HK-2 (cell line): ENCODE measurements at regions not wholly inside any gene's neighbourhood (a gene's known extent, or its start where the extent isn't known, plus 50 kb on each side); places are given as distances from the start of the nearest gene placed in this dataset.
"Not testable (repeated sequence)": the region's sequence is repeated elsewhere in the genome, so short reads cannot be mapped to it uniquely, and the experiment has no call there.

Experiments
- DNase-seq: peaks from one replicate; pipeline ENCODE4 v3.0.0-alpha.2; 2018; ENCODE audit not compliant: unreplicated experiment

DNA sequence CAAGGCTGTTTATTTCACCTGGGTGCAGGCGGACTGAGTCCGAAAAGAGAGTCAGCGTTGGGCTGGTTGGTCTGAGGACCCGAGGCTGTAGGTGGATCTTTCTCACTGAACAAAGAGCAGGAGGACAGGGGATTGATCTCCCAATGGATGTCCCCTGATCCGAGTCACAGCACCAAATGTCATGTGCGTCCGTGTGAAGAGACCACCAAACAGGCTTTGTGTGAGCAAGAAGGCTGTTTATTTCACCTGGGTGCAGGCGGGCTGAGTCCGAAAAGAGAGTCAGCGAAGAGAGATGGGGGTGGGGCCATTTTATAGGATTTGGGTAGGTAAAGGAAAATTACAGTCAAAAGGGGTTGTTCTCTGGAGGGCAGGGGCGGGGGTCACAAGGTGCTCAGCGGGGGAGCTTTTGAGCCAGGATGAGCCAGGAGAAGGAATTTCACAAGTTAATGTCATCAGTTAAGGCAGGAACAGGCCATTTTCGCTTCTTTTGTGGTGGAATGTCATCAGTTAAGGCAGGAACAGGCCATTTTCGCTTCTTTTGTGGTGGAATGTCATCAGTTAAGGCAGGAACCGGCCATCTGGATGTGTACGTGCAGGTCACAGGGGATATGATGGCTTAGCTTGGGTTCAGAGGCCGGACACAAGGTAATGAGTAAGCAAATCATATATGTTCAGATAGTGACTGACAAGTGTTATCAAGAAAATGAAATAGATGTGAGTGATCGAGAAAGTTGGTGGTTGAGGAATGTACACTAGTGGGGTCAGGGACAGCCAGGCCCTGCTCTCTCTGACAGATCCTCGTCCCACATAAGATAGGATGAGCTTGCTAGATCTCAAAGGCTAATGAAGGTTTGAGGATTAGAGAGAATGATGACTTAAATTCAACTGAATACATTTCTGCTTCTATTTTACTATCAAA, 760.0 kb downstream of the KCNT2 start:
- DNase-seq, result not testable (repeated sequence)

DNA sequence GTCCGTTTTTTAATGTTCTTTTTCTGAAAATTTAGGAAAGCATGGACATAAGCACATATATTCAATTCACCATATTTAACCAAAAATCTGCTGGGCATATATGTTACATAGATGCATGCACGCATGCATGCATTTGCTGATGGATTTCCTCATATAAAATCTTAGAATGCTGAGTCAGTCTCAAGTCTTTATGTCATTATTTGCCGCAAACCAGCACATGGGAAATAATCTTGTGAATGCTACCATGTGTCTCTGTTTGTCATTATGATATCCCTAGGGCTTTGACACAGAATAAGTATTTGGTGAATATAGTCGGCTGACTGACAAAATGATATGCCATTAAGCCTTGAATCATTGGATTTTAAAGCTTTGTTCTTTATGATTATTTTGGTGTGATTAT, 776.5 kb downstream of the KCNT2 start:
- no peak for DNase-seq

DNA sequence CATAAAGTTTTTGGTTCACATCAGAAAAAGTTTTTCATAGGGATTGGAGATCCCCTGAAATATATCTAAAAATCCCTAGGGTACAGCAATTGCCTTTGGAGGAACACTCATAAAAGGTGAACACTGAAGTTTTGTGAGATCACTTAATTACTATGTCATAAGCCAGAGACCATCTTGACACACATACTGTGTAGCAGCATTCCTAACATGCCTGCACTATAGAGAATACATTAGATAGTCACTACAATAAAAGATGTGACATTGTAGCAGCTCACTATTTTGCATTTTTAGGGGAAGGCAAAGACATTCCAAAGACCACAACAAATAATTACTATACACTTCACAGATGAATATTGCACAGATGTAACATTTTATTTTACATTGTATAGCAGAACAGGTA, 779.9 kb downstream of the KCNT2 start:
- no peak for DNase-seq

DNA sequence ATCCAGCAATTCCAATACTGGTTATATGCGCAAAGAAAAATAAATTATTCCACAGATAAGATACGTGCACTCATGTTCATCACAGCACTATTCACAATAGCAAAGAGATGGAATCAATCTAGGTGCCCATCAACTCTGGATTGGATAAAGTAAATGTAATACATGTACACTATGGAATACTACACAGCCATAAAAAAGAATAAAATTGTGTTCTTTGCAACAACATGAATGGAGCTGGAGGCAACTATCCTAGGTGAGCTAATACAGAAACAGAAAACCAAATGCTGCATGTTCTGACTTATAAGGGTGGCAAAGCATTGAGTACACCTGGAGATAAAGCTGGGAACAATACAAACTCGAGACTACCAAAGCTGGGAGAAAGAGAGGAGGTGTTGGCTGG, 787.3 kb downstream of the KCNT2 start:
- no peak for DNase-seq

DNA sequence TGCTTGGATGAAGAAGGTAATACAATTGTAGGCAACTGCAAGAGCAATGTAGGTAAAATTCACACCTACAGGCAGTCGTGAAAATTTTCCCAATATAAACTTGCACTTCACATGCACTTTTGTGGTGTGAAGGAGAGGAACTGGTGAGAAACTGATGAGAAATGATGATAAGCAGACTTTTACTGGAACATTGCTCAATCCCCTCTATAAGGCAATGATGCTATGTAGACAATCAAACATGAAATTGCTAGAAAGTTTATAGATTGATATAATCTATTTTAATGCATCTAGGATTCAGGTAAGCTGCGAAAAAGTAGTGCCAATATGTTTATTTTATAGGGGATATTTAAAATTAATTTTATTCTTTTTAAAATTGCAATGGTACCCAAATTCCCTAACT, 802.2 kb downstream of the KCNT2 start:
- no peak for DNase-seq

DNA sequence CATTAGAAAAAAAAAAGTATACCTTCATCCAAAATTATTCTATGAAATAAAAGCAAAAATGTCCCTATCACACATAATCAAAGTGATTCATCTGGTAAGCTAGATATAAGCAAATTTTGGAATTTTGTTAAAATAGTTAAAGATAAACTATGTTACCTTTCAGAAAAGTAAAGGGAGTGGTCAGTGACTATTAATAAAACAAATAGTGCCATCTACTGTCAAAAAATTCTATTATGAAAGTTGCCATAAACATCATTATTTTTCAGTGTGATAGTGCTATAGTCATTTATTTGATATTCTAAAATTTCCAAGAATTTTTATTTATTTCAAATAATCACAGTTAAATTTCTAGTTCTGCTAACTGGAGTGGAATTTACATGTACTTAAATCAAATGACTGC, 803.7 kb downstream of the KCNT2 start:
- DNase-seq, result no peak

DNA sequence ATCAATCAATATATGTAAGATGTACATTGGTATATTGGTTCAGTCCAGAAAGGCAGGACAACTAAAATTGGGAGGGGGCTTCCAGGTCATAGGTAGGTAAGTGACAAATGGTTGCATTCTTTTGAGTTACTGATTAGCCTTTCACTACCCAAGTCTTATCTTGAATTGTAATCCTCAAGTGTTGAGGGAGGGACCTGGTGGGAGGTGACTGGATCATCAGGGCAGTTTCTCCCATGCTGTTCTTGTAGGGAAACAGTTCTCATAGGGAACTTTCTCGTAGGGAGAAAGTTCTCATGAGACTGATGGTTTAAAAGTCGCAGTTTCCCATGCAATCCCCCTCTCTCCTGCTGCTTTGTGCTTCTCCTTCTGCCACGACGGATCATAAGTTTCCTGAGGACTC, 809.2 kb downstream of the KCNT2 start:
- no peak for DNase-seq

DNA sequence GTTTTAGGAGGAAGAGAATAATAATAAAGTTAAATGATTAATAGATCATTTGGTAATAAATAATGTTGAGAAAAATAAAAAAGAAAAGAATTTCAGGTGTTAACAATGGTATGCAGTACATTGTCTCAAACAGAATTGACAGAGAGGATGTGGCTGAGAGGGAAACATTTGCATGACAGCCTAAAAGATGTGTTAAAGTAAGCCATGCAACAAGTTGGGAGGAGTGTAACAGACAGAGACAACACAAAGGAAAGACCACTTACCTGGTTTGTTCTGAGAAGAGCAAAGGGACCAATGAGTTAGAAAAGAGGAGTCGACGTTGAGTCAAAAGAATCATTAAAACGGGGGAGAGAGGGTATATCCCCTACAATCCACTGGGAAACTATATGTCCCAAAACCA, 814.0 kb downstream of the KCNT2 start:
- DNase-seq, result no peak

DNA sequence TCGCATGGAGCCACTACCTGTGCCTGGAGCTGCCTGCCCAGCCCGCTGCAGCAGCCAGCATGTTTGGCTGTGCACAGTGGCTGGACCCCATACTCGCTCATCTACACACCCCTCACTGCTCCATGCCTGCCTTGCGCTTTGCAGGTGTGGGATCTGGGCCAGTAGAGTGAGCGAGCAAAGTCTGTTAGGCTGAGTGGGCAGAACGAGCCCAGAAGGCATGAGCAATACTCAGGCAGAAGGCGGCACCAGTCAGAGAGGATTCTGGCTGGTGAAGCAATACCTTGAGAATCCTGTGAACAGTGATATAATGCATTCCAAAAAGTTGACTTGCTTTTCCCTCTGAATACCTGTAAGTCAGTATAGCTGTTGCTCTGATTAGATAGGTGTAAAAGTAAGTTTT, 816.4 kb downstream of the KCNT2 start:
- DNase-seq, result no peak

DNA sequence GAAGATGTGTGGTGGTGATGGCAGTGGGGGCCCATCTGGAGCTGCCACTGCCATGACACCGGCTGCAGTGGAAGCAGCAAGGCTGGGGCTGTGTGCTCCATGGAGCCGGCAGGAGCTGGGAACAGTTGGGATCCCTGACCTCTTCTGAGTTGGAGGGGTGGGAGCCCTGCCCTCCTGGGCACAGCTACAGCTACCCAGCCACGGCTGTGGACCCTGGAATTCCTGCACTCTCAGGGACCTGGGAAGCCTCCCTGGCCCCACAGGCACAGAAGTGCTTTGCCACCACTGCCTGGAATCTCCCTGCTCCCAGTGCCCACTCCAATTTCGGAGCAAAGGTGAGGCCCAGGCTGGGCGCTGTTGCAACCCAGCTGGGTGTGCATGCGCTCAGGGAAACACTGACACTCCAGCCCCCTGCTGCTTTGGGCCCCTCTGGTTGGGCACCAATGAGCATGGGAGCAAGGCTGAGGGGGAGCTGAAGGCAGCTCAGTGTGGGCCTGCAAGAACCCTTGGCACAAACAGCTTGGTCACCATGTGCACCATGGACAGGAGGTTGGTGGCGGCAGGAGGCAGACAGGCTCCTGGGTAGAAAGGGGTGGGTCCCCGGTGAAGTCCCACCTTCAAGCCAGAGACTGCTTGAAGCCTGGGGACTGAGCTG, 817.6 kb downstream of the KCNT2 start:
- DNase-seq, result no peak

DNA sequence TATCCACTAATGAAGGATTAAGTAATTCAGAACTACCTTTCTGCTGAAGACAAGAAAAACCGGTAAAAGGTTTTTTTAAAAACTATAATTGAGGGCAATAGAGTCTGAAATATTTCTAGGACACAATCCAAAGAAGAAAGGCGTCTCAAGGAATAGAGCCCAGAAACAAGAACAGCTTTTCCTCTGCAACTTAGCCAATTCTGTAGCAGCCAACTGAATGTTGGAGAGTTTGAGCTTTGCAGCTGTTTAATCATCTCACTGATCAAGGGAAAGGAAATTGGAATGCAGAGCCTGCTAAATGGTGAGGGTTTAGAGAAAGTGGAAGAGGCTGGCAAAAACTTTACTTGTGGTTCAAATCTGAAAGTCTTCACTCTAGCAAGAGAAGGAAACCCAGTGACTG, 818.9 kb downstream of the KCNT2 start:
- DNase-seq, result no peak

DNA sequence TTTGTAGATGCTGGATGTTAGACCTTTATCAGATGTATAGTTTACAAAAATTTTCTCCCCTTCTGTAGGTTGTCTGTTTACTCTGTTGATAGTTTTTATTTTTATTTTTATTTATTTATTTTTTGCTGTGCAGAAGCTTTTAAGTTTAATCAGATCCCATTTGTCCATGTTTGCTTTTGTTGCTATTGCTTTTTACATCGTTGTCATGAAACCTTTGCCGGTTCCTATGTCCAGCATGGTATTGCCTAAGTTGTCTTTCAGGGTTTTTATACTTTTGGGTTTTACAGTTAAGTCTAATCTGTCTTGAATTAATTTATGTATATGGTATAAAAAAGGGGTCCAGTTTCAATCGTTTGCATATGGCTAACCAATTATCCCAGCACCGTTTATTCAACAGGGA, 819.5 kb downstream of the KCNT2 start:
- DNase-seq, result no peak

DNA sequence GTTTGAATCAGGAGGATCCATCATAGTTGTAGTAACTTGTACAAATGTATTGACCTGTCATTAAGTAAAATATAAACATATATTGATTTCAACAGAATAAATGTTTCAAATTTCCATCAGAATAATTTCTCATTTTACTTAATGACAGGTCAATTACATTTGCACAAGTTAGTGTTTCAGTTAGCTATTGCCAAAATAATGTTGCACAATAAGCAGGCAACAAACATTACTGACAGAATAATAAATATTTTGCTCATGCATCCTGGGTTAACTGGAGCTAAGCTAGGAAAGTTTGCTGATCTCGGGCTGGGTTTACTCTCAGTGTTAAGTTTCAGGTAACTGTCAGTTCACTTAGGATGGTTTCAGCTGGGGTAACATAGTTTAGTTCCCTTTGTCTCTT, 822.4 kb downstream of the KCNT2 start:
- no peak for DNase-seq

DNA sequence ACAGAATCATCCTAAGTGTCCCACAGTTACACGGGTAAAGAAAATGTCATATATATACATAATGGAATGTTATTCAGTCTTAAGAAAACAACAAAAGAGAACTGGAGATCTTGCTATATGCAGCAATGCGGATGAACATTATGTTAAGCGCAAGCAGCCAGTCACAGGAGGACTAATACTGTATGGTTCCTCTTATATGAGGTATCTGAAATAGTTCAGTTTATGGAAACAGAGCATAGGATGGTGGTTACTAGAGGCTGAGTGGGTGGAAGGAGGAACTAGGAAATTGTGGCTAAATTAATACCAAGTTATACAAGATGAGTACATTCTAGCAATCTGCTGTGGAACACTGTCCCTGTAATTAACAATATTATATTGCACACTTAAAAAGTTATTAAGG, 834.3 kb downstream of the KCNT2 start:
- no peak for DNase-seq

DNA sequence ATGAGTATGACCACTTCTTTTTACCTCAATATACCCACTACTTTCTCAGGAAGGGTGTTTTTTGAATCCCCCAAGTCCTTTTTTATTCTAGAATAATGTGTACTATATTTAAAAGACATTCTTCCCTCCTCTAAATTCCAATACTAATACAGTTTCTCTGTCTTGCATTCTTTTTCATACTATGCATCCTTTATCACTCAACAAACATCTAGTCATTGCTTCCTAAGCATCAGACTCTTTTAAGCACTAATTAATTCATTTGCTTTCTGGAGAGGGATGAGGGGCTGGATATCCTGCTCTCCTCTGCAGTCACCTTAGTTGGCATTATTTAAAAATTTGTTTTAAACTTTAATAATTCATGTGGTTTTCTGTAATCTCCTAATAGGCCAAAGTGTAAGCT, 838.8 kb downstream of the KCNT2 start:
- DNase-seq, result no peak

DNA sequence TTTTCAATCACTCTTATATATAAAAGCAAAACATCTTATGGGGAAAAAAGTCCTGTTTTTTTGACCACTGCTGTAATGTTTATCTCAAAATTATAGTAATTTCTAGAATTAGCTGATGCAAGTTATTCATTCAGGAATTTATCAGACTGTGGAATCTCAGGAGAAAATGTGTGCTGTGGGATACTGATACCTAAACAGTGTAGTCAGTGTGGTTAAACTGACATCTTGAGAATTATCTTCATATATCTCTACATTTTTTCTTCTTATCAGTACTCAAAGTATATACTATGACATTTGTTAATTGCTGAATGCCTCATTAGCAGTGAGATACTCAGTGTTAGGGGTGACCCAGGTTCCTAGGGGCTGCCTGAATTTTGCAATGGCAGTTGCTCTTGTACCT, 839.3 kb downstream of the KCNT2 start:
- DNase-seq, result no peak

DNA sequence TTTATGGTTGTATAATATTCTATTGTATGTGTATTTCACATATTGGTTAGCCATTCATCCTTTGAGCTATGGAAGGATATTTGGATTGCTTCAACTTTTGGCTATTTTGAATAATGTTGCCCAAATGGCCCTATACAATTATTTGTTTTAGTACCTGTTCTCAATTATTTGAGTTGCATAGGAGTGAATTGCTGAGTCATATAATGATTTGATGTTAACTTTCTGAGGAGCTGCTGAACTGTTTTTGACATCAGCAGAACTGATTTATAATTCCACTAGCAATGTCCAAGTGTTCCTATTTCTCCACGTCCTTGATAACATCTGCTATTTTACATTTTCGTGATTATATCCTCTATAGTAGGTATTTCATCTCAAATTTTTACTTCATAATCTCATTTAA, 839.9 kb downstream of the KCNT2 start:
- no peak for DNase-seq

DNA sequence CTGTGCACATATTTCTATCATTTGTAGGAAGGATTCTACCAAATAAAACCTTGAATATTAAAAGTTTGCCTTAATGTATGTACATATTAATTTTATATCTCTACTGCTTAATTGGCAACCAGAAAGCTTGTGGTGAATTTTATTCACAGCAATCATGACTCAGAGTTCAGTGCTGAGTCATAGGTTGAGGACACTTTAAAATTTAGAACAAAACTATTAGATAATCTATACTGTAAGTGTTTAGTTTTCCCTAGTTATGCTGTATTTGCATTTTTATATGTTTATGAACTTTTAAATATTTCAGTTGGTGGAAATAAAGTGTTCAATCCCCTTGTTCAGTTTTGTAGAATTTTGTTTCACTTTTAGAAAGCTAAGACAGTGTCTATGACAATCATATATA, 841.5 kb downstream of the KCNT2 start:
- DNase-seq, result no peak

DNA sequence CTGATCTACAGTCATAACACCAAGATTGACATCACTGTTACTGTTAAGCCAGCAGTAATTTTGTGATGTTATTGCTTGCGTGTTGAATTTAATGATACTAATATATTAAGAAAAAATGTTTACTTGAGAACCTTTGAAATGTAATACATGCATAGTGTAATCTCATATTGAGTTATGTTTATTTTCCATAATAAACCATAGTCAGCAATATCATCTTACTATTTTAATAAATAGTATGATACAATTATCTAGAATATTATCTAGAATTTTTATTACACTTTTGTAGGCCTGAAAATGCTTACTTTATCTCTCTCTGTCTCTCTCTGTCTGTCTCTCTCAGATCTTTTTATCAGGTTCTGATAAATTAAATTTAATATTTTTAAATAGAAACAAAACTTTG, 843.1 kb downstream of the KCNT2 start:
- no peak for DNase-seq

DNA sequence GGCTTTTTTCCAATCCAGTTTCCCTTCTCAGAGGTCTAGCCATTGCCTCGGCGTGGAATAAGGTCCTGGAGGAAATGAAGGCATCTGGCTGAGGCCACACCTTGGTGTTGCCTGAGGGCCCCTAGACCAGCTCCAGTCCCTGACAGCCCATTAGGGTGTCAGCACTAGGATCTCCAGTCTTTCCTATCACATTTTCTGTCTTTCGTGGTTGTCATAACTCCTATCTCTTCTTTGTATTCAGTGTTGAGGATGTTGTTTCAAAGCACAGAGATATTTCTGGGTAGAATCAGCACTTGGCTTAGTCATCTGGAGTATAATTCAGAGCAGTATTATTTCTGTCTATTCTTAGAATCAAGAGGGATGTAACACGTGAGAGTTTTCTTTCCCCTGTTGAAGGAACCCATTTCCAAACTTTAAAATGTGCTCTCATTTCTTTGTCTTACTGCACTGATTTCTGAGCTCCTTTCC, 844.3 kb downstream of the KCNT2 start:
- DNase-seq, result no peak

DNA sequence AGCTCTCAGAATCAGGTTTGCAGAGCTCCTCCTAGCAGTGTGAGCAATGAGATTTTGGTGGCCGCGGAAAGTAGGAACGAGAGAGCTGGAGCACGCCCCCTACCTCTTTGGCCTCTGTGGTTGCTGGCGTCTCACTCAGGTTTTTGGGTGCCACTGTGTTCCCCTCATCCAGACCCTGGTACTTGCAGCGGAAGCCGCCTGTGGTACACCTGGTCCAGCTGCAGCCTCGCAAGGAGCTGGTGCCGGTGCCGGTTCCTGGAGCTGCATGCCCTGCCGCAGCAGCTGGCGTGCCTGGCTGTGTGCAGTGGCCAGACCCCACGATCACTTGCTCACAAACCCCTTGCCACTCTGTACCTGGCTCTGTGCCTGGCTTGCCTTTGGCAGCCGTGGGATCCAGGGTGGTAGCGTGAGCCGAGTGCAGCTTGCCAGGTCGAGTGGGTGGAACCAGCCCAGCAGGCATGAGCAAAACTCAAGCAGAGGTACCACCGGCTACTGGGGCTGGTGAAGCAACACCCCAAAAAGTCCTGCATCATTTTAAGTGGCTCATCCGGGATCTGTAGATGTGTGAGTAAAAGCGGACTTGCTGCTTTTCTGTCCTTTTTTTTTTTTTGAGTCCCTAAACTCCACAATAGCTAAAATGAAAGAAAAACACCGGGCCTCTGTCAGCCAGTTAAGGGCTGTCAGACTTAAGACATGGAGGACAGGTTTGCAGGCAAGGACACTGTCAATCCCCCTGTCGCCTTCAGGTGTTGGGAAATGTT, 844.9 kb downstream of the KCNT2 start:
- no peak for DNase-seq

DNA sequence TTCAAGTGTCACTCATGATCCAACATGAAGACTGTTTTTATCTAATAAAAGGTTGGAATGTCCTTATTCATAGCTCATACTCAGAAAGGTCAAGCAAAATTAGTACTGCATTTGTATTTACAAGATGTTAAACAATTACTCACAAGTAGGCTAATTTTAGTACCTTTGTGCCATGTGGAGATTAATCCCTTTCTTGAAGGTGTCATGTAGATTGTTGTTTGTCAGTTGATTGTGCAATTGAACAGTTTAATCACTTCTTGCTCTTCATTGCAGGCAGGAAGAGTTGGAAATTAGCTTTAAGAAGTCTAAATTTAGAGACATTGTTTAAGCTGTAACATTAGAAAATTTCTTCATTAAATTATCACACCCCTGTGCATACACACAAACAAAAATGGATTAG, 847.1 kb downstream of the KCNT2 start:
- no peak for DNase-seq

DNA sequence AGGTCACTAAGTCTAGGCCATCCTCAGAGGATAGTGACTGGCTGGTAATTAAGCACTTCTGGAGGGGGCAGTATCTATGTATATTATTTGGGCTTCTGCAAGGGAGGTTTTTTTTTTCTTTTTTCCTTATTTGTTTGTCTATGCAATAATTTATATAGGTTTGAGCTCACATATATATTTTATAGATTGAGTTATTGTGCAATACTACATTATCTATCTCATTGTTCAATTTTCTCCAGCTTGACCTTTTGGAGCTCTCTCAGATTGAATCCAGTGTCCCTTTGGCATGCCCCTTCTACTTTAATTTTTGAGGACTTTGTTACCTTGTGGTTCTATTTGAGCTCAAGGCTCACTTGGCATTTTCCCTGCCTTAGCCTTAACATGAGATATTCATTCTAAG, 852.1 kb downstream of the KCNT2 start:
- DNase-seq, result no peak
